H1 (cell line): ENCODE measurements at regions not wholly inside any gene's neighbourhood (a gene's known extent, or its start where the extent isn't known, plus 50 kb on each side); places are given as distances from the start of the nearest gene placed in this dataset.

ENCODE experiments used
- CHD7 ChIP-seq: fragments of 300-600 bp; sonication (generic); IDR thresholded peaks from 2 replicates; pipeline ENCODE4 v1.7.1; 2012; ENCODE audit warnings: low read length, moderate library complexity, mild to moderate bottlenecking, inconsistent platforms; ENCODE audit not compliant: insufficient replicate concordance
- CTBP2 ChIP-seq: IDR thresholded peaks from 2 replicates; pipeline ENCODE4 v1.7.0; 2011; ENCODE audit warnings: borderline replicate concordance, mild to moderate bottlenecking, moderate library complexity, mixed read lengths, low read length; ENCODE audit not compliant: insufficient read depth, insufficient read length

DNA sequence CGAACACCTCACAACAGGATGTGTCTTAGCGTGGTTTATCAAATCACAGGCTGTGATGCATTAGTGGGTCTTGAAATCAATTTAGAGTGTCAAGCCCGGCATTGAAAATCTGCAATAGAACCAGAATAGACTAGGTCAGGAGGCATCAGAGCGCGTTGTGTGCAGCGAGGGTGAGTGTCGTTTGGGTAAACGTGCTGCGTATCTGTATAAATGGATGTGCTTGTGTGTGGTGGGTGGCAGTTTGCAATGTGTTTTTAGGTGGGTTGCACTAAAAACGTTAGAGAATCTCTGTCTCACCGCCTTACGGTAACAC lies 121.0 kb upstream of the SULF2 start (continued):
- TF ChIP-seq CHD7 (no peak), CTBP2 (no peak)
